ENCODE measurements at regions not wholly inside any gene's neighbourhood (a gene's known extent, or its start where the extent isn't known, plus 50 kb on each side); places are given as distances from the start of the nearest gene placed in this dataset.

- H3K36me3 ChIP-seq (ENCODE audit: low read depth) = no peaks in the 10 kb centered on the region
- ATAC-seq (no peak), DNase-seq (no peak)
Measured at GRCh38 chr1:192059407-192059806, 98.9 kb upstream of the RGS18 start.

GRCh38 chr1:192061556-192061955 lies 96.7 kb upstream of the RGS18 start:
- no peaks in the 10 kb centered on the region for H3K36me3 ChIP-seq (ENCODE audit: low read depth)
- TF ChIP-seq CTCF (IDR thresholded peaks at IDR 0.05) = no peak
- no peak overlapping the region for H3K4me3 ChIP-seq
- no peaks in the 10 kb centered on the region for H3K4me1 ChIP-seq (ENCODE audit: low read depth)
- ATAC-seq (no peak), DNase-seq (no peak)
- no peaks in the 10 kb centered on the region for H3K9me3 ChIP-seq
- intact Hi-C loops (cut with DNase I, micrococcal nuclease) = no loop called here

More at GRCh38 chr1:192059407-192059806, 98.9 kb upstream of the RGS18 start:
- no peak overlapping the region for H3K4me3 ChIP-seq
- intact Hi-C loops (cut with DNase I, micrococcal nuclease) = no loop called here
- no peak for TF ChIP-seq CTCF (IDR thresholded peaks at IDR 0.05)
- no peaks in the 10 kb centered on the region for H3K4me1 ChIP-seq (ENCODE audit: low read depth)
- H3K9me3 ChIP-seq = no peaks in the 10 kb centered on the region

DNA sequence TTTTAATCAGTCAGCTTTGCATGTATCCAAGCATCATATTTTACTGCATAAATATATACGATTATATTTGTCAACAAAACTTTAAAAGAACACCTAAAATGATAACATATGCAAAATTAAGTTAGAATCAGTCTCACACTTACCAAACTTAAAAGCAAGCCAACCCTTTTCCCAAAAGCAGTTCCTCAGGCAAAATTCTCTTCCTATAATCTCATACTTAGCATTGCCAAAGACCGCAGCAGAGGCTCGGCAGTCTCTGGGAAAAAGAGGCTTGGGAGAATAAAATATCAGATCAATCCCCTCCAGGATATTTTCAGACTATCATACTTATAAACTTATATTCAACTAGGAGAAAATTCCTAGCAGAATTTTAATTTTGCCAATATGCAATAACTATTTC lies 93.2 kb upstream of the RGS18 start:
- H3K4me1 ChIP-seq (ENCODE audit: low read depth) = no peaks in the 10 kb centered on the region
- no peaks in the 10 kb centered on the region for H3K9me3 ChIP-seq
- DNase-seq (no peak), ATAC-seq (no peak)
- no peak for TF ChIP-seq CTCF (IDR thresholded peaks at IDR 0.05)
- no peak overlapping the region for H3K4me3 ChIP-seq
- intact Hi-C loops (cut with DNase I, micrococcal nuclease) = no loop called here
- no peaks in the 10 kb centered on the region for H3K36me3 ChIP-seq (ENCODE audit: low read depth)

- no peak for DNase-seq
- intact Hi-C loops (cut with DNase I, micrococcal nuclease) = no loop called here
- Histone ChIP-seq H3K4me1 (ENCODE audit: low read depth) (no peaks in the 10 kb centered on the region), H3K9me3 (no peaks in the 10 kb centered on the region), H3K36me3 (ENCODE audit: low read depth) (no peaks in the 10 kb centered on the region), H3K4me3 (no peak overlapping the region)
- no peak for ATAC-seq
- TF ChIP-seq CTCF (IDR thresholded peaks at IDR 0.05) = no peak
Measured at GRCh38 chr1:192066202-192066601, 92.1 kb upstream of the RGS18 start.

- no peak overlapping the region for H3K4me3 ChIP-seq
- H3K36me3 ChIP-seq (ENCODE audit: low read depth) = no peaks in the 10 kb centered on the region
- H3K4me1 ChIP-seq (ENCODE audit: low read depth) = no peaks in the 10 kb centered on the region
- ATAC-seq (no peak), DNase-seq (no peak)
- no peak for TF ChIP-seq CTCF (IDR thresholded peaks at IDR 0.05)
- H3K9me3 ChIP-seq = no peaks in the 10 kb centered on the region
- intact Hi-C loops (cut with DNase I, micrococcal nuclease) = no loop called here
Measured at GRCh38 chr1:192067360-192067759, 90.9 kb upstream of the RGS18 start.

DNA sequence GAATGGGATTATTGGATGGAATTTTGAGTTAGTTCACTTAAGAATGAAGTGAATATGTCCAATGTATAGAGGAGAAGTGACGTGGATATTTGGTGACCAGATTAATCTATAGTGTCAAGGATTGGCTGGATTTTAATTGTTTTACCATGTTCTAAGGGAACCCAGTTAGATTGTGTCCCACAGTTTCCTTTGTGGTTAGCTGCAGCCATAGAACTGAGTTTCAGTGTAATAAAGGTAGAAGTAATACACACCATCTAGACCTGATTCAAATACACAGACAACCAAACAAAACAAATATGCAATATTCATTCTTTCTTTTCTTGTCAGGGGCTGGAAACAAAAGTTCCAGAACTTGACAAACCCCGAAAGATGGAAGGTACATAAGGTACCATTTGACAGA lies 88.0 kb upstream of the RGS18 start:
- Histone ChIP-seq H3K4me3 (no peak overlapping the region), H3K36me3 (ENCODE audit: low read depth) (no peaks in the 10 kb centered on the region), H3K9me3 (no peaks in the 10 kb centered on the region), H3K4me1 (ENCODE audit: low read depth) (no peaks in the 10 kb centered on the region)
- ATAC-seq (no peak), DNase-seq (no peak)
- TF ChIP-seq CTCF (IDR thresholded peaks at IDR 0.05) = no peak
- intact Hi-C loops (cut with DNase I, micrococcal nuclease) = no loop called here
